ENCODE measurements at regions not wholly inside any gene's neighbourhood (a gene's known extent, or its start where the extent isn't known, plus 50 kb on each side); places are given as distances from the start of the nearest gene placed in this dataset.

DNA sequence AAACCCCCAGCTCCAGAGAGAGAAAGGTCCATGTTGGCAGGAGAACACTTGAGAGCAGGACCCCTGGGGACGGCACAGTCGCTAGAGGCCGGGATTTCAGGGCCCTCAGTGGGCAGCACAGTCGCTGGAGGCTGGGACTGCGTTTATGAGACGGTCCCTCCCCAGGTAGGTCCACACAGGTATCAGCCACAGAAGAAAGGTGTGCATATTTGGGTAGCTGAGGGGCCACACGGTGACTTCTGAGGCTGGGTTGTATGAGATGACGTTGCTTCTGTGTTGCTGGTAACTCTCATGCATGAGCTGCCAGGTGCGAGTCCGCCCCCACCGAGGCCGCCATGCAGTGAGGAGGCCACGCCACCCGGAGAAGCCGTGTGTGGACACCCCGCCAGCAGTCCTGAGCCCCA lies 56.9 kb upstream of the PPP2R2D start:
- no peak overlapping the region for H3K4me3 ChIP-seq (ENCODE audit: low read length)
- H3K9me2 ChIP-seq (ENCODE audit: insufficient read depth, low read length) = no peaks in the 10 kb centered on the region
- no peaks in the 10 kb centered on the region for H3K27me3 ChIP-seq (ENCODE audit: insufficient read depth, low read depth, low read length)
- H3K9me3 ChIP-seq (ENCODE audit: low read length) = no peaks in the 10 kb centered on the region
- no peak overlapping the region for H3K27ac ChIP-seq (ENCODE audit: low read length)
- no peaks in the 10 kb centered on the region for H4K20me1 ChIP-seq (ENCODE audit: insufficient read depth)
- H2AFZ ChIP-seq (ENCODE audit: low read depth, low read length) = no peak overlapping the region
- TF ChIP-seq EZH2 (IDR thresholded peaks at IDR 0.05; ENCODE audit: borderline replicate concordance, insufficient read depth, low read length, poor library complexity, severe bottlenecking) = no peak
- TF ChIP-seq, protein P1, sequence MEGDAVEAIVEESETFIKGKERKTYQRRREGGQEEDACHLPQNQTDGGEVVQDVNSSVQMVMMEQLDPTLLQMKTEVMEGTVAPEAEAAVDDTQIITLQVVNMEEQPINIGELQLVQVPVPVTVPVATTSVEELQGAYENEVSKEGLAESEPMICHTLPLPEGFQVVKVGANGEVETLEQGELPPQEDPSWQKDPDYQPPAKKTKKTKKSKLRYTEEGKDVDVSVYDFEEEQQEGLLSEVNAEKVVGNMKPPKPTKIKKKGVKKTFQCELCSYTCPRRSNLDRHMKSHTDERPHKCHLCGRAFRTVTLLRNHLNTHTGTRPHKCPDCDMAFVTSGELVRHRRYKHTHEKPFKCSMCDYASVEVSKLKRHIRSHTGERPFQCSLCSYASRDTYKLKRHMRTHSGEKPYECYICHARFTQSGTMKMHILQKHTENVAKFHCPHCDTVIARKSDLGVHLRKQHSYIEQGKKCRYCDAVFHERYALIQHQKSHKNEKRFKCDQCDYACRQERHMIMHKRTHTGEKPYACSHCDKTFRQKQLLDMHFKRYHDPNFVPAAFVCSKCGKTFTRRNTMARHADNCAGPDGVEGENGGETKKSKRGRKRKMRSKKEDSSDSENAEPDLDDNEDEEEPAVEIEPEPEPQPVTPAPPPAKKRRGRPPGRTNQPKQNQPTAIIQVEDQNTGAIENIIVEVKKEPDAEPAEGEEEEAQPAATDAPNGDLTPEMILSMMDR (IDR thresholded peaks at IDR 0.05; ENCODE audit: poor library complexity, severe bottlenecking) = no peak
- TF ChIP-seq SMC3 (conservative IDR thresholded peaks at IDR 0.05; ENCODE audit: poor library complexity) = no peak
- TF ChIP-seq, protein P2, sequence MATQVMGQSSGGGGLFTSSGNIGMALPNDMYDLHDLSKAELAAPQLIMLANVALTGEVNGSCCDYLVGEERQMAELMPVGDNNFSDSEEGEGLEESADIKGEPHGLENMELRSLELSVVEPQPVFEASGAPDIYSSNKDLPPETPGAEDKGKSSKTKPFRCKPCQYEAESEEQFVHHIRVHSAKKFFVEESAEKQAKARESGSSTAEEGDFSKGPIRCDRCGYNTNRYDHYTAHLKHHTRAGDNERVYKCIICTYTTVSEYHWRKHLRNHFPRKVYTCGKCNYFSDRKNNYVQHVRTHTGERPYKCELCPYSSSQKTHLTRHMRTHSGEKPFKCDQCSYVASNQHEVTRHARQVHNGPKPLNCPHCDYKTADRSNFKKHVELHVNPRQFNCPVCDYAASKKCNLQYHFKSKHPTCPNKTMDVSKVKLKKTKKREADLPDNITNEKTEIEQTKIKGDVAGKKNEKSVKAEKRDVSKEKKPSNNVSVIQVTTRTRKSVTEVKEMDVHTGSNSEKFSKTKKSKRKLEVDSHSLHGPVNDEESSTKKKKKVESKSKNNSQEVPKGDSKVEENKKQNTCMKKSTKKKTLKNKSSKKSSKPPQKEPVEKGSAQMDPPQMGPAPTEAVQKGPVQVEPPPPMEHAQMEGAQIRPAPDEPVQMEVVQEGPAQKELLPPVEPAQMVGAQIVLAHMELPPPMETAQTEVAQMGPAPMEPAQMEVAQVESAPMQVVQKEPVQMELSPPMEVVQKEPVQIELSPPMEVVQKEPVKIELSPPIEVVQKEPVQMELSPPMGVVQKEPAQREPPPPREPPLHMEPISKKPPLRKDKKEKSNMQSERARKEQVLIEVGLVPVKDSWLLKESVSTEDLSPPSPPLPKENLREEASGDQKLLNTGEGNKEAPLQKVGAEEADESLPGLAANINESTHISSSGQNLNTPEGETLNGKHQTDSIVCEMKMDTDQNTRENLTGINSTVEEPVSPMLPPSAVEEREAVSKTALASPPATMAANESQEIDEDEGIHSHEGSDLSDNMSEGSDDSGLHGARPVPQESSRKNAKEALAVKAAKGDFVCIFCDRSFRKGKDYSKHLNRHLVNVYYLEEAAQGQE (IDR thresholded peaks at IDR 0.05; ENCODE audit: borderline replicate concordance) = no peak
- no peak for TF ChIP-seq EP300 (conservative IDR thresholded peaks at IDR 0.05; ENCODE audit: poor library complexity, severe bottlenecking)
- TF ChIP-seq POLR2AphosphoS5 (IDR thresholded peaks at IDR 0.05) = no peak
- TF ChIP-seq RAD21 (conservative IDR thresholded peaks at IDR 0.05) = no peak
- TF ChIP-seq TAF1 (IDR thresholded peaks at IDR 0.05; ENCODE audit: low read depth) = no peak
- no peak for TF ChIP-seq MXI1 (conservative IDR thresholded peaks at IDR 0.05; ENCODE audit: poor library complexity, severe bottlenecking)
- no peak overlapping the region for H3K9ac ChIP-seq (ENCODE audit: low read length)
- no peaks in the 10 kb centered on the region for H3K36me3 ChIP-seq (ENCODE audit: insufficient read depth, low read length)
- no peak overlapping the region for H3K4me2 ChIP-seq (ENCODE audit: low read length)
- no peaks in the 10 kb centered on the region for H3F3A ChIP-seq (ENCODE audit: insufficient read depth, low read length, poor library complexity, severe bottlenecking)
- H3K79me2 ChIP-seq (replicated peaks; ENCODE audit: insufficient read depth, low read length) = no peaks in the 10 kb centered on the region

DNA sequence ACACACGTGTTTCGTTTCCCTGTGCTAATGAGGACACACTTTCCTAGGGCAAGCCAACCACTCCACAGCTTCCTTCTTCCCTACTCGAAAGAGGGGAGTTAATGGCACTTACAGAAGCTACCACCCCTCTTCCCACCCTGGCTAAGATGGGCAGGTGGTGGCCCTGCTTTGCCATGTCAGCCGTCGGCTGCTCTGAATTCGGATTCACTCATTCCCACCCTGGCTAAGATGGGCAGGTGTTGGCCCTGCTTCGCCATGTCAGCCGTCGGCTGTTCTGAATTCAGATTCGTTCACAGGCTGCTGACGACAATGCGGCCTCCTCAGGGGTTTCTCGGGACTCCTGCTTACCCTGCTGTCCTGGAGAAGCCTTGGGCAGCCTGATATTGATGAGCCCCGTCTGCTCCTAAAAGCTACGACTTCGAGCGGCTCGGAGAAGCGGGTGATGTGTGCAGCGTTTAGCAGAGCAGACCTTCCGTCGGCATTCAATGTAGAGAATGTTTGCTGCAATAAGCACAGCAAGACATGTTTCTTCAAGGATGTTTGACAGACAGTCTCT lies 56.2 kb upstream of the PPP2R2D start:
- Histone ChIP-seq H2AFZ (ENCODE audit: low read depth, low read length) (no peak overlapping the region), H3K36me3 (ENCODE audit: insufficient read depth, low read length) (no peaks in the 10 kb centered on the region), H3K9ac (ENCODE audit: low read length) (no peak overlapping the region), H3K27me3 (ENCODE audit: insufficient read depth, low read depth, low read length) (no peaks in the 10 kb centered on the region), H3K9me3 (ENCODE audit: low read length) (no peaks in the 10 kb centered on the region), H3K4me2 (ENCODE audit: low read length) (no peak overlapping the region), H3K79me2 (replicated peaks; ENCODE audit: insufficient read depth, low read length) (no peaks in the 10 kb centered on the region), H4K20me1 (ENCODE audit: insufficient read depth) (no peaks in the 10 kb centered on the region), H3K27ac (ENCODE audit: low read length) (peak overlapping the region; percentile 15), H3F3A (ENCODE audit: insufficient read depth, low read length, poor library complexity, severe bottlenecking) (no peaks in the 10 kb centered on the region), H3K9me2 (ENCODE audit: insufficient read depth, low read length) (no peaks in the 10 kb centered on the region), H3K4me3 (ENCODE audit: low read length) (no peak overlapping the region)
- TF ChIP-seq TAF1 (IDR thresholded peaks at IDR 0.05; ENCODE audit: low read depth) (no peak), RAD21 (conservative IDR thresholded peaks at IDR 0.05) (no peak), POLR2AphosphoS5 (IDR thresholded peaks at IDR 0.05) (peak; percentile 66), MXI1 (conservative IDR thresholded peaks at IDR 0.05; ENCODE audit: poor library complexity, severe bottlenecking) (no peak), EZH2 (IDR thresholded peaks at IDR 0.05; ENCODE audit: borderline replicate concordance, insufficient read depth, low read length, poor library complexity, severe bottlenecking) (no peak), EP300 (conservative IDR thresholded peaks at IDR 0.05; ENCODE audit: poor library complexity, severe bottlenecking) (peak; percentile 28), SMC3 (conservative IDR thresholded peaks at IDR 0.05; ENCODE audit: poor library complexity) (no peak)
- TF ChIP-seq, protein P2 (IDR thresholded peaks at IDR 0.05; ENCODE audit: borderline replicate concordance) = no peak
